Tibial artery (tissue), 4 donors: ENCODE measurements at regions not wholly inside any gene's neighbourhood (a gene's known extent, or its start where the extent isn't known, plus 50 kb on each side); places are given as distances from the start of the nearest gene placed in this dataset.

Source experiments
- DNase-seq, 2 donors: peaks; one replicate each; pipeline ENCODE4 v3.0.0-alpha.2; 2019
- H3K27ac ChIP-seq, 2 donors: fragments of 200-600 bp; sonication (generic) in 1 of 2; 1 replicate in 1 of 2; 2 replicates in 1 of 2; pipeline ENCODE4 v1.5.1; 2018 to 2019; ENCODE audit warnings: mild to moderate bottlenecking in 1 of 2
- H3K27me3 ChIP-seq, 2 donors: fragments of 200-600 bp; sonication (generic) in 1 of 2; one replicate each; pipeline versions ENCODE4 v1.5.1 to v1.6.0; 2016 to 2019
- H3K36me3 ChIP-seq, 3 donors: fragments of 200-600 bp; sonication (generic) in 2 of 3; one replicate each; pipeline ENCODE4 v1.5.1; 2016 to 2019; ENCODE audit warnings: mild to moderate bottlenecking in 2 of 3
- H3K4me1 ChIP-seq, 4 donors: fragments of 200-600 bp; sonication (generic) in 2 of 4; 1 replicate in 3 of 4; 2 replicates in 1 of 4; pipeline ENCODE4 v1.5.1; 2016 to 2019
- H3K4me3 ChIP-seq, 2 donors: fragments of 200-600 bp; sonication (generic) in 1 of 2; 1 replicate in 1 of 2; 2 replicates in 1 of 2; pipeline ENCODE4 v1.5.1; 2018 to 2019; ENCODE audit warnings: mild to moderate bottlenecking in 2 of 2
- H3K9me3 ChIP-seq, 3 donors: fragments of 200-600 bp; sonication (generic) in 1 of 3; one replicate each; pipeline ENCODE4 v1.5.1; 2016 to 2019
- CTCF ChIP-seq, 2 experiments: fragments of 200-600 bp in 1 of 2; fragments of 450-650 bp in 1 of 2; IDR thresholded peaks; one replicate each; pipeline ENCODE4 v1.5.1; 2017 to 2019; ENCODE audit warnings: antibody characterized with exemption in 2 of 2, mild to moderate bottlenecking in 1 of 2, moderate library complexity in 1 of 2
- intact Hi-C: fragments of 100-400 bp; cut with DNase I; formaldehyde crosslinking; loops from one replicate; pipeline ENCODE4 v1.15.0; 2023; ENCODE audit warnings: low total_unique reads

- Histone ChIP-seq H3K9me3 (no peaks in the 10 kb centered on the region), H3K36me3 (no peaks in the 10 kb centered on the region), H3K27me3 (peaks cover 0 to 5% of the 10 kb centered on the region in 2 donors), H3K27ac (no peak overlapping the region), H3K4me1 (no peaks in the 10 kb centered on the region), H3K4me3 (no peak overlapping the region)
- intact Hi-C loops, result no loop called here
- no peak for TF ChIP-seq CTCF (IDR thresholded peaks at IDR 0.05)
- peak in 1 of 2 donors; percentile 41 for DNase-seq
These were observed 329.7 kb downstream of the UQCRFS1 start for GRCh38 chr19:28883241-28883693.

- no peaks in the 10 kb centered on the region for H3K4me1 ChIP-seq
- H3K36me3 ChIP-seq, result no peaks in the 10 kb centered on the region
- no peak overlapping the region for H3K27ac ChIP-seq
- intact Hi-C loops, result no loop called here
- DNase-seq, result no peak
- H3K4me3 ChIP-seq, result no peak overlapping the region
- no peak for TF ChIP-seq CTCF (IDR thresholded peaks at IDR 0.05)
- H3K27me3 ChIP-seq, result peaks cover 0 to 3% of the 10 kb centered on the region in 2 donors
- no peaks in the 10 kb centered on the region for H3K9me3 ChIP-seq
These were observed 330.1 kb downstream of the UQCRFS1 start for GRCh38 chr19:28882818-28883217.

- Histone ChIP-seq H3K4me1 (no peaks in the 10 kb centered on the region), H3K4me3 (no peak overlapping the region), H3K27ac (no peak overlapping the region), H3K36me3 (no peaks in the 10 kb centered on the region), H3K9me3 (no peaks in the 10 kb centered on the region), H3K27me3 (peaks cover 0 to under 1% of the 10 kb centered on the region in 2 donors)
- DNase-seq, result no peak
- intact Hi-C loops, result no loop called here
- TF ChIP-seq CTCF (IDR thresholded peaks at IDR 0.05), result no peak
These were observed 331.3 kb downstream of the UQCRFS1 start for GRCh38 chr19:28881616-28882015.

- no peaks in the 10 kb centered on the region for H3K27me3 ChIP-seq
- no peak for DNase-seq
- H3K36me3 ChIP-seq, result no peaks in the 10 kb centered on the region
- TF ChIP-seq CTCF (IDR thresholded peaks at IDR 0.05), result no peak
- H3K9me3 ChIP-seq, result no peaks in the 10 kb centered on the region
- no peak overlapping the region for H3K27ac ChIP-seq
- H3K4me1 ChIP-seq, result no peaks in the 10 kb centered on the region
- intact Hi-C loops, result no loop called here
- no peak overlapping the region for H3K4me3 ChIP-seq
These were observed 332.1 kb downstream of the UQCRFS1 start for GRCh38 chr19:28880735-28881401.

GRCh38 chr19:28878862-28879566 lies 333.9 kb downstream of the UQCRFS1 start:
- Histone ChIP-seq H3K4me1 (no peaks in the 10 kb centered on the region), H3K9me3 (no peaks in the 10 kb centered on the region), H3K36me3 (no peaks in the 10 kb centered on the region), H3K4me3 (no peak overlapping the region), H3K27ac (no peak overlapping the region), H3K27me3 (no peaks in the 10 kb centered on the region)
- intact Hi-C loops, result no loop called here
- peak; percentile 45 to 56 for TF ChIP-seq CTCF (IDR thresholded peaks at IDR 0.05)
- peak in 1 of 2 donors; percentile 58 for DNase-seq
